ENCODE measurements at regions not wholly inside any gene's neighbourhood (a gene's known extent, or its start where the extent isn't known, plus 50 kb on each side); places are given as distances from the start of the nearest gene placed in this dataset.

- H3K36me3 ChIP-seq (replicated peaks): no peaks in the 10 kb centered on the region
- H3K4me1 ChIP-seq: no peaks in the 10 kb centered on the region
- in situ Hi-C loops (cut with MboI; ENCODE audit: low sequenced_read_pairs): no loop called here
- no peak for DNase-seq (ENCODE audit: low spot score in 2 of 2)
- no peaks in the 10 kb centered on the region for H3K9me3 ChIP-seq
- H3K4me3 ChIP-seq: no peak overlapping the region
- H3K27me3 ChIP-seq (ENCODE audit: low read depth): no peaks in the 10 kb centered on the region
These were observed 166.5 kb downstream of the RPIA start for GRCh38 chr2:88857951-88858411.

GRCh38 chr2:88859461-88859860, 168.0 kb downstream of the RPIA start:
- Histone ChIP-seq H3K9me3 (no peaks in the 10 kb centered on the region), H3K4me1 (no peaks in the 10 kb centered on the region), H3K36me3 (replicated peaks) (no peaks in the 10 kb centered on the region), H3K27me3 (ENCODE audit: low read depth) (peaks cover under 1% of the 10 kb centered on the region; the same call in 1 of the 2 replicates), H3K4me3 (no peak overlapping the region)
- in situ Hi-C loops (cut with MboI; ENCODE audit: low sequenced_read_pairs): no loop called here
- no peak for DNase-seq (ENCODE audit: low spot score in 2 of 2)

GRCh38 chr2:88860421-88861075, 169.1 kb downstream of the RPIA start:
- Histone ChIP-seq H3K4me3 (no peak overlapping the region), H3K9me3 (no peaks in the 10 kb centered on the region), H3K27me3 (ENCODE audit: low read depth) (peaks cover 9% of the 10 kb centered on the region), H3K36me3 (replicated peaks) (no peaks in the 10 kb centered on the region), H3K4me1 (no peaks in the 10 kb centered on the region)
- DNase-seq (ENCODE audit: low spot score in 2 of 2): no peak
- in situ Hi-C loops (cut with MboI; ENCODE audit: low sequenced_read_pairs): no loop called here

GRCh38 chr2:88865801-88866371, 174.4 kb downstream of the RPIA start:
- in situ Hi-C loops (cut with MboI; ENCODE audit: low sequenced_read_pairs): no loop called here
- DNase-seq (ENCODE audit: low spot score in 2 of 2): no peak
- Histone ChIP-seq H3K4me1 (no peaks in the 10 kb centered on the region), H3K9me3 (no peaks in the 10 kb centered on the region), H3K4me3 (no peak overlapping the region), H3K27me3 (ENCODE audit: low read depth) (peaks cover 20% of the 10 kb centered on the region), H3K36me3 (replicated peaks) (no peaks in the 10 kb centered on the region)

- no peaks in the 10 kb centered on the region for H3K36me3 ChIP-seq (replicated peaks)
- H3K4me1 ChIP-seq: no peaks in the 10 kb centered on the region
- in situ Hi-C loops (cut with MboI; ENCODE audit: low sequenced_read_pairs): no loop called here
- no peaks in the 10 kb centered on the region for H3K9me3 ChIP-seq
- no peak overlapping the region for H3K4me3 ChIP-seq
- peaks cover 23% of the 10 kb centered on the region for H3K27me3 ChIP-seq (ENCODE audit: low read depth)
- no peak for DNase-seq (ENCODE audit: low spot score in 2 of 2)
These were observed 175.3 kb downstream of the RPIA start for GRCh38 chr2:88866756-88867155.

- in situ Hi-C loops (cut with MboI; ENCODE audit: low sequenced_read_pairs): no loop called here
- no peak for DNase-seq (ENCODE audit: low spot score in 2 of 2)
- Histone ChIP-seq H3K9me3 (no peaks in the 10 kb centered on the region), H3K4me1 (no peaks in the 10 kb centered on the region), H3K27me3 (ENCODE audit: low read depth) (peaks cover 23% of the 10 kb centered on the region), H3K36me3 (replicated peaks) (no peaks in the 10 kb centered on the region), H3K4me3 (no peak overlapping the region)
These were observed 177.4 kb downstream of the RPIA start for GRCh38 chr2:88868861-88869260.

- Histone ChIP-seq H3K4me1 (no peaks in the 10 kb centered on the region), H3K4me3 (no peak overlapping the region), H3K9me3 (no peaks in the 10 kb centered on the region), H3K27me3 (ENCODE audit: low read depth) (peaks cover 16% of the 10 kb centered on the region), H3K36me3 (replicated peaks) (no peaks in the 10 kb centered on the region)
- no peak for DNase-seq (ENCODE audit: low spot score in 2 of 2)
- in situ Hi-C loops (cut with MboI; ENCODE audit: low sequenced_read_pairs): no loop called here
These were observed 178.9 kb downstream of the RPIA start for GRCh38 chr2:88870267-88870839.

GRCh38 chr2:88871336-88871735, 179.9 kb downstream of the RPIA start:
- Histone ChIP-seq H3K27me3 (ENCODE audit: low read depth) (peaks cover 14% of the 10 kb centered on the region; the same call in 1 of the 2 replicates), H3K36me3 (replicated peaks) (no peaks in the 10 kb centered on the region), H3K9me3 (no peaks in the 10 kb centered on the region), H3K4me3 (no peak overlapping the region), H3K4me1 (no peaks in the 10 kb centered on the region)
- in situ Hi-C loops (cut with MboI; ENCODE audit: low sequenced_read_pairs): no loop called here
- no peak for DNase-seq (ENCODE audit: low spot score in 2 of 2)

GRCh38 chr2:88873620-88874019, 182.1 kb downstream of the RPIA start:
- no peak for DNase-seq (ENCODE audit: low spot score in 2 of 2)
- in situ Hi-C loops (cut with MboI; ENCODE audit: low sequenced_read_pairs): no loop called here
- Histone ChIP-seq H3K4me1 (no peaks in the 10 kb centered on the region), H3K27me3 (ENCODE audit: low read depth) (peaks cover 6% of the 10 kb centered on the region), H3K4me3 (no peak overlapping the region), H3K36me3 (replicated peaks) (no peaks in the 10 kb centered on the region), H3K9me3 (no peaks in the 10 kb centered on the region)

- Histone ChIP-seq H3K4me1 (no peaks in the 10 kb centered on the region), H3K36me3 (replicated peaks) (no peaks in the 10 kb centered on the region), H3K4me3 (no peak overlapping the region), H3K27me3 (ENCODE audit: low read depth) (peaks cover 6% of the 10 kb centered on the region), H3K9me3 (no peaks in the 10 kb centered on the region)
- peak; percentile 34 to 60 for DNase-seq (ENCODE audit: low spot score in 2 of 2)
- in situ Hi-C loops (cut with MboI; ENCODE audit: low sequenced_read_pairs): no loop called here
These were observed 182.7 kb downstream of the RPIA start for GRCh38 chr2:88874063-88874657.

- Histone ChIP-seq H3K9me3 (no peaks in the 10 kb centered on the region), H3K36me3 (replicated peaks) (no peaks in the 10 kb centered on the region), H3K27me3 (ENCODE audit: low read depth) (peaks cover 6% of the 10 kb centered on the region), H3K4me1 (no peaks in the 10 kb centered on the region), H3K4me3 (no peak overlapping the region)
- DNase-seq (ENCODE audit: low spot score in 2 of 2): no peak
- in situ Hi-C loops (cut with MboI; ENCODE audit: low sequenced_read_pairs): no loop called here
These were observed 184.3 kb downstream of the RPIA start for GRCh38 chr2:88875736-88876135.

GRCh38 chr2:88880441-88880953, 189.0 kb downstream of the RPIA start:
- in situ Hi-C loops (cut with MboI; ENCODE audit: low sequenced_read_pairs): no loop called here
- Histone ChIP-seq H3K9me3 (no peaks in the 10 kb centered on the region), H3K36me3 (replicated peaks) (no peaks in the 10 kb centered on the region), H3K27me3 (ENCODE audit: low read depth) (peaks cover 3% of the 10 kb centered on the region; the same call in 1 of the 2 replicates), H3K4me3 (no peak overlapping the region), H3K4me1 (no peaks in the 10 kb centered on the region)
- DNase-seq (ENCODE audit: low spot score in 2 of 2): peak; percentile 58 to 60

GRCh38 chr2:88885275-88885674, 193.8 kb downstream of the RPIA start:
- Histone ChIP-seq H3K27me3 (ENCODE audit: low read depth) (no peaks in the 10 kb centered on the region), H3K9me3 (no peaks in the 10 kb centered on the region), H3K4me3 (no peak overlapping the region), H3K36me3 (replicated peaks) (no peaks in the 10 kb centered on the region), H3K4me1 (no peaks in the 10 kb centered on the region)
- DNase-seq (ENCODE audit: low spot score in 2 of 2): no peak
- in situ Hi-C loops (cut with MboI; ENCODE audit: low sequenced_read_pairs): no loop called here
